ENCODE measurements at regions not wholly inside any gene's neighbourhood (a gene's known extent, or its start where the extent isn't known, plus 50 kb on each side); places are given as distances from the start of the nearest gene placed in this dataset.

GRCh38 chr18:43414006-43414405 is 136.7 kb upstream of the SYT4 start:
- DNase-seq, result no peak
- no peak for ATAC-seq (ENCODE audit: low read depth in 2 of 2)
- H3K4me3 Mint-ChIP-seq, result no peak overlapping the region
- H3K36me3 Mint-ChIP-seq, result no peaks in the 10 kb centered on the region
- peaks cover 0 to 3% (median 0%) of the 10 kb centered on the region in 7 donors for H3K9me3 Mint-ChIP-seq
- H3K27ac Mint-ChIP-seq, result no peak overlapping the region
- peaks cover 0 to 3% (median 0%) of the 10 kb centered on the region in 3 donors for H3K27me3 Mint-ChIP-seq
- no peaks in the 10 kb centered on the region for H3K4me1 Mint-ChIP-seq

- Mint-ChIP-seq H3K36me3 (no peaks in the 10 kb centered on the region), H3K27ac (no peak overlapping the region), H3K9me3 (no peaks in the 10 kb centered on the region), H3K4me3 (no peak overlapping the region), H3K4me1 (no peaks in the 10 kb centered on the region), H3K27me3 (peaks cover 0 to 3% (median 0%) of the 10 kb centered on the region in 3 donors)
- ATAC-seq (ENCODE audit: low read depth in 2 of 2) (no peak), DNase-seq (no peak)
Measured at GRCh38 chr18:43420091-43420490, 142.8 kb upstream of the SYT4 start.

DNA sequence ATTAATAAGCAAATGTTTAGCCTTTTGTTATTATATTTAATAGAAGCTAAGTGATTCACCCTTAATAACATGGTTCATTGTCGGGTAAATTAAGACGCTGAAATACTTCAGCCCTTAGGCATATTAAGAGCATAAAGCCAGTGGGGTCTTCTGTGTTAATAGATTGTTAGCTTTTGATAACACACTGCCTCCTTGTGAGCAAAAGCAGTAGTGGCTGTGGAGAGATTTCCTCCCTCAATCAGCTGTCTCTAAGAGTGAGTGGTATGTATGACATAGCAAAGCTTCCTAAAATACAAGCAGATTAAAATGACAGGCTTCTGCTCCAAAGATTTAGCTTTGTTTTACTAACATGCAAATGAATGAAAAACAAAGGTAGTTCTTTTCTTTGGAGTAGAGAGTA is 143.7 kb upstream of the SYT4 start:
- DNase-seq, result no peak
- Mint-ChIP-seq H3K9me3 (peaks cover 0 to 3% (median 0%) of the 10 kb centered on the region in 7 donors), H3K27ac (no peak overlapping the region), H3K27me3 (no peaks in the 10 kb centered on the region), H3K36me3 (no peaks in the 10 kb centered on the region), H3K4me1 (no peaks in the 10 kb centered on the region), H3K4me3 (no peak overlapping the region)
- ATAC-seq (ENCODE audit: low read depth in 2 of 2), result no peak

DNA sequence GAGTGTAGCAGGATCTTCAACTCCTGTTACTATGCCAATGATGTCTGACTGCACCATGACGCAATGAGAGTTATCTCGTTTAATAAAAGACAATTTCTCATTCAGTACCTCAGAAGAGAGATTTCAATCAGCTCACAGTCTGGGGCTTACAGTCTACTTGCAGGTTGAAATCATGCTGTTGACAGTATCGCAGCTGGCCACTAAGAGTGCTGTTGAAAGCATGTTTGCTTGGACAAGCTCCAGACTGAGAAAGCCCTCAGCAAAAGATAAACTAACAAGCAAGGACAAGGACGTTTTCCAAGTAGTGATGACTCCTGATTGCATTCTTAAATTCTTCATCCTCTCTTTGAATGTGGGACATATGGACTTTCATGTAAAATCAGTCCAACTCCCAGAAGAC is 145.2 kb upstream of the SYT4 start:
- ATAC-seq (ENCODE audit: low read depth in 2 of 2) (no peak), DNase-seq (no peak)
- H3K9me3 Mint-ChIP-seq, result peaks cover 0 to 4% (median 0%) of the 10 kb centered on the region in 7 donors
- H3K27me3 Mint-ChIP-seq, result no peaks in the 10 kb centered on the region
- no peaks in the 10 kb centered on the region for H3K36me3 Mint-ChIP-seq
- no peak overlapping the region for H3K27ac Mint-ChIP-seq
- H3K4me1 Mint-ChIP-seq, result no peaks in the 10 kb centered on the region
- no peak overlapping the region for H3K4me3 Mint-ChIP-seq

GRCh38 chr18:43435851-43436250 is 158.6 kb upstream of the SYT4 start:
- H3K9me3 Mint-ChIP-seq, result peaks cover 6 to 26% (median 11%) of the 10 kb centered on the region in 7 donors
- no peaks in the 10 kb centered on the region for H3K36me3 Mint-ChIP-seq
- H3K27ac Mint-ChIP-seq, result no peak overlapping the region
- no peaks in the 10 kb centered on the region for H3K4me1 Mint-ChIP-seq
- DNase-seq (no peak), ATAC-seq (ENCODE audit: low read depth in 2 of 2) (no peak)
- H3K4me3 Mint-ChIP-seq, result no peak overlapping the region
- H3K27me3 Mint-ChIP-seq, result no peaks in the 10 kb centered on the region

DNA sequence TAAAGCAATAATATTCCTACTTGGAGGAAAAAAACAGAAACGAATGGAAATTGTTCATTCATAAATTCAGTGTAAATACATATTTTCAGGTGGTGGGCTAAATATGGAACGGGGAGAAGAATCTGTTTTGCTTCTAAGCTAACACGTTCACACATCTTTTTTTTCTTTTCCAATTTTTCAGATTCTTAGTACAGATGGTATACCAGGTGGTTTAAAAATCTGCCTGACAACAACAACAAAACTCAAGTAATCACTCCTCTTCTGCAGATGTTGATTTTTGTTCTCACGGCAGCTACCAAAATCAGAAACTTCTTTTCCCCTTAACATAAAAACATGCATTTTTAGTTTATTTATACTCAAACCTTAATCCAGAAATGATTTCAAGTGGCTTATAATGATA is 164.8 kb upstream of the SYT4 start:
- H3K27ac Mint-ChIP-seq, result no peak overlapping the region
- H3K27me3 Mint-ChIP-seq, result no peaks in the 10 kb centered on the region
- no peak overlapping the region for H3K4me3 Mint-ChIP-seq
- ATAC-seq (ENCODE audit: low read depth in 2 of 2) (no peak), DNase-seq (no peak)
- no peaks in the 10 kb centered on the region for H3K4me1 Mint-ChIP-seq
- peaks cover 8 to 32% (median 12%) of the 10 kb centered on the region in 7 donors for H3K9me3 Mint-ChIP-seq
- H3K36me3 Mint-ChIP-seq, result no peaks in the 10 kb centered on the region

DNA sequence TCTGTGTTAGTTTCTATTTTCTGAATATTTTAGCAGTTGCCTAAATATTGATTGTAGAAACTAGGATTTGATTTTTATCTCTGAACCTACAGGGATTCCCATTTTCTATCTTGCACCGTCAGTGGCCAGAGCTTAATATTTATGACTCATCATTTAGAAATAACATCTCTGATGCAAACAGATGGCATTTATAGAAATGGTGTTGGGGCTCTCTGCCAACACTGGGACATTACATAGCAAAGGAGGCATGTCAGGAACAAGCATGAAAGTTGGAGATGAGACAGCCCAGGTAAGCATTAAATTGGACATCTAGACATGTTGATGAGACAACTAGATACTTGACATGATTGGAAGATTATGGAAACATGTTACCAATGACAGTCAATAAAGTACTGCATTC is 165.3 kb upstream of the SYT4 start:
- Mint-ChIP-seq H3K4me1 (no peaks in the 10 kb centered on the region), H3K27ac (no peak overlapping the region), H3K27me3 (no peaks in the 10 kb centered on the region), H3K9me3 (peaks cover 8 to 32% (median 12%) of the 10 kb centered on the region in 7 donors), H3K4me3 (no peak overlapping the region), H3K36me3 (no peaks in the 10 kb centered on the region)
- ATAC-seq (ENCODE audit: low read depth in 2 of 2) (no peak), DNase-seq (no peak)

- no peak for DNase-seq
- no peak overlapping the region for H3K27ac Mint-ChIP-seq
- H3K4me1 Mint-ChIP-seq, result no peaks in the 10 kb centered on the region
- H3K4me3 Mint-ChIP-seq, result no peak overlapping the region
- H3K27me3 Mint-ChIP-seq, result no peaks in the 10 kb centered on the region
- ATAC-seq (ENCODE audit: low read depth in 2 of 2), result no peak
- no peaks in the 10 kb centered on the region for H3K36me3 Mint-ChIP-seq
- H3K9me3 Mint-ChIP-seq, result peaks cover 11 to 31% (median 17%) of the 10 kb centered on the region in 7 donors
Measured at GRCh38 chr18:43465483-43465882, 188.2 kb upstream of the SYT4 start.

GRCh38 chr18:43471873-43472272 is 194.6 kb upstream of the SYT4 start:
- DNase-seq, result no peak
- no peak overlapping the region for H3K27ac Mint-ChIP-seq

GRCh38 chr18:43481069-43481468 is 203.8 kb upstream of the SYT4 start:
- Mint-ChIP-seq H3K4me3 (no peak overlapping the region), H3K27me3 (no peaks in the 10 kb centered on the region), H3K27ac (no peak overlapping the region), H3K9me3 (peaks cover 2 to 14% (median 11%) of the 10 kb centered on the region in 7 donors), H3K36me3 (no peaks in the 10 kb centered on the region), H3K4me1 (no peaks in the 10 kb centered on the region)
- DNase-seq (no peak), ATAC-seq (ENCODE audit: low read depth in 2 of 2) (no peak)

More at GRCh38 chr18:43471873-43472272, 194.6 kb upstream of the SYT4 start:
- ATAC-seq (ENCODE audit: low read depth in 2 of 2), result no peak
- H3K9me3 Mint-ChIP-seq, result peaks cover under 1 to 8% (median 3%) of the 10 kb centered on the region in 7 donors
- H3K36me3 Mint-ChIP-seq, result no peaks in the 10 kb centered on the region
- no peaks in the 10 kb centered on the region for H3K27me3 Mint-ChIP-seq
- H3K4me1 Mint-ChIP-seq, result no peaks in the 10 kb centered on the region
- H3K4me3 Mint-ChIP-seq, result no peak overlapping the region

DNA sequence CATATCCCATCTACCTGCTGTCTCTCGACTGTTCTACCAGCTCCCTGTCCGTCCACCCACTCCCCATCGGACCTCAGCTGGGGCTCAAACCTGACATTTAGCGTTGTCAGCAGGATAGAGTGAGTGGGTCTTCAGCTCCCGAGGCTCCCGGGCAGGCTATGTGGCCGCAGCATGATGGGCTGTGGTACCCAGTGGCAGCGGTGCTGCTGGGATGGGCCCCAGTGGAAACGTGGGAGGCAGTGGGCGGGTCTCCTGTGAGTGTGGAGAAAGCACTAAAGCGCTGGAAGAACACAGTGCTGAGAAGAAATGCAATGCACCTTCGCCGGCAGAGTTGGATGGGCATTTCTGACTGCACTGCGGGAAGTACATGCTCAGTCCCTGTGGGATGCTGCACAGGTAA is 204.8 kb upstream of the SYT4 start:
- H3K4me1 Mint-ChIP-seq, result no peaks in the 10 kb centered on the region
- no peak overlapping the region for H3K4me3 Mint-ChIP-seq
- no peak for DNase-seq
- H3K36me3 Mint-ChIP-seq, result peaks cover 0 to 4% of the 10 kb centered on the region in 2 donors
- no peak for ATAC-seq (ENCODE audit: low read depth in 2 of 2)
- peaks cover 6 to 22% (median 16%) of the 10 kb centered on the region in 7 donors for H3K9me3 Mint-ChIP-seq
- no peak overlapping the region for H3K27ac Mint-ChIP-seq
- no peaks in the 10 kb centered on the region for H3K27me3 Mint-ChIP-seq

DNA sequence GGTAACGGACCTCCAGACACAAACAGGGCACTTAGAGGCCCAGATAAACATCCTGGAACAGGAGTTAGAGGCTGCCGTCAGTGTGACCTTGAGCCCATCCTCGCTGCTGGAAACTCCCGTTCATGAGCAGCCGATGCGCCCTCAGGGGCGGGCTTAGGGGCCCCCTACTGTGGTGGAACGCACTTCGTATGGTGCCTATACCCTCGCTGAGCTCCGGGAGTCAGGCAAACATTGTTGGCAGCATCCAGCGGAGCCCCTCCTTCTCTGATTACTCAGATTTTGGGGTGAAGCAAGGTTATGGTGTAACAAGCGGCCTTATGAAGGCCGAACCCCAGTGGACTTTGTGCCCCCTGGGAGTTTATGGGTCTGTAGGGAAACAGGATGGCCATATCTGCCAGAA is 205.3 kb upstream of the SYT4 start:
- ATAC-seq (ENCODE audit: low read depth in 2 of 2), result no peak
- Mint-ChIP-seq H3K27ac (no peak overlapping the region), H3K36me3 (peaks cover 0 to 4% of the 10 kb centered on the region in 2 donors), H3K27me3 (no peaks in the 10 kb centered on the region), H3K4me3 (no peak overlapping the region), H3K4me1 (no peaks in the 10 kb centered on the region), H3K9me3 (peaks cover 6 to 22% (median 16%) of the 10 kb centered on the region in 7 donors)
- DNase-seq, result no peak

GRCh38 chr18:43484710-43485109 is 207.4 kb upstream of the SYT4 start:
- Mint-ChIP-seq H3K4me1 (no peaks in the 10 kb centered on the region), H3K27ac (no peak overlapping the region), H3K9me3 (peaks cover 6 to 39% (median 14%) of the 10 kb centered on the region in 7 donors), H3K36me3 (peaks cover 0 to 4% of the 10 kb centered on the region in 2 donors), H3K27me3 (no peaks in the 10 kb centered on the region), H3K4me3 (no peak overlapping the region)
- ATAC-seq (ENCODE audit: low read depth in 2 of 2) (no peak), DNase-seq (no peak)

DNA sequence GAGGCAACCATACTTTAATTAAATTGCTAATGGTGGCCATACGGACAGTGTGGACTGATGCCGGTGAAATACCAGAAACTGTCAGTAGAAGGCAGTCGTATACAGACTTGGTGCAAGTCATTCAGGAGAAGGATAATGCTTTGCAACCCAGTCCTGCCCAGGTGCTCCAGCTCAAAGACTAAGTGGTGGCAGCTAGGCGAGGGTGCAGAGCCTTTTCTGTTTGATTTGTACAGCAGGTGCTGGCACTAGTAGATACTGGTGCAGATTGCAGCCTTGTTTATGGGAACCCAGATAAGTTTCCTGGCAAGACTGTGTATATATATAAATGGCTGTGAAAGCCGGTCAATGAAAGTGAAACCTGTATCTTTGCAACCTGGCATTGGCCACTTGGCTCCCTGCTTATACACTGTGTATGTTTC is 208.3 kb upstream of the SYT4 start:
- no peak for ATAC-seq (ENCODE audit: low read depth in 2 of 2)
- no peaks in the 10 kb centered on the region for H3K27me3 Mint-ChIP-seq
- no peak overlapping the region for H3K27ac Mint-ChIP-seq
- peaks cover 6 to 40% (median 14%) of the 10 kb centered on the region in 7 donors for H3K9me3 Mint-ChIP-seq
- H3K36me3 Mint-ChIP-seq, result peaks cover 0 to 4% of the 10 kb centered on the region in 2 donors
- H3K4me1 Mint-ChIP-seq, result no peaks in the 10 kb centered on the region
- no peak overlapping the region for H3K4me3 Mint-ChIP-seq
- DNase-seq, result no peak

- H3K27ac Mint-ChIP-seq, result no peak overlapping the region
- no peak for ATAC-seq (ENCODE audit: low read depth in 2 of 2)
- peaks cover 6 to 40% (median 14%) of the 10 kb centered on the region in 7 donors for H3K9me3 Mint-ChIP-seq
- no peaks in the 10 kb centered on the region for H3K4me1 Mint-ChIP-seq
- peak; percentile 4 for DNase-seq
- H3K36me3 Mint-ChIP-seq, result peaks cover 0 to 4% of the 10 kb centered on the region in 2 donors
- no peaks in the 10 kb centered on the region for H3K27me3 Mint-ChIP-seq
- no peak overlapping the region for H3K4me3 Mint-ChIP-seq
Measured at GRCh38 chr18:43486462-43486861, 209.2 kb upstream of the SYT4 start.

All from naive B cell (primary cell).